H1 (cell line): ENCODE measurements at regions not wholly inside any gene's neighbourhood (a gene's known extent, or its start where the extent isn't known, plus 50 kb on each side); places are given as distances from the start of the nearest gene placed in this dataset.
"Not testable (repeated sequence)": the region's sequence is repeated elsewhere in the genome, so short reads cannot be mapped to it uniquely, and the experiment has no call there.

Source experiments
- CTCF ChIA-PET: fragments of 300-600 bp; sonication (Branson Sonifier 250); formaldehyde crosslinking; loops from one replicate; lab custom pipeline; 2021; ENCODE audit not compliant: partially characterized antibody; lab: Charles Lee
- POLR2A ChIA-PET: fragments of 300-600 bp; sonication (Branson Sonifier 250); formaldehyde crosslinking; loops from one replicate; lab custom pipeline; 2021; ENCODE audit warnings: inconsistent platforms; ENCODE audit not compliant: partially characterized antibody; lab: Charles Lee
- DNase-seq, 2 experiments: peaks; one replicate each; pipeline versions ENCODE4 v3.0.0 to v3.0.0-alpha.2; 2010 to 2022; ENCODE audit warnings: low spot score in 2 of 2, low read depth in 1 of 2, mixed read lengths in 1 of 2
- FAIRE-seq: peaks from 2 replicates; lab custom pipeline; 2011; peaks lifted over from hg19 to GRCh38; lab: Jason Lieb, UNC
- H2AFZ ChIP-seq: 2 replicates; pipeline ENCODE4 v1.8.1; 2012; ENCODE audit warnings: low read length, inconsistent platforms
- H2AK5ac ChIP-seq: 2 replicates; pipeline ENCODE4 v1.6.1; 2013; ENCODE audit warnings: low read depth, low read length
- H2BK120ac ChIP-seq: replicated peaks from 2 replicates; pipeline ENCODE3; 2013; ENCODE audit warnings: low read depth, low read length, inconsistent platforms
- H2BK12ac ChIP-seq: 2 replicates; pipeline ENCODE4 v1.6.1; 2013; ENCODE audit warnings: low read depth, low read length
- H2BK15ac ChIP-seq: 2 replicates; pipeline ENCODE4 v1.6.1; 2013; ENCODE audit warnings: low read length
- H2BK20ac ChIP-seq: 2 replicates; pipeline ENCODE4 v1.6.1; 2013; ENCODE audit warnings: low read length
- H2BK5ac ChIP-seq: 2 replicates; pipeline ENCODE4 v1.6.1; 2013; ENCODE audit warnings: low read depth, low read length
- H3K14ac ChIP-seq: 2 replicates; pipeline ENCODE4 v1.6.1; 2013; ENCODE audit warnings: inconsistent platforms; ENCODE audit not compliant: insufficient read length
- H3K18ac ChIP-seq: 2 replicates; pipeline ENCODE4 v1.6.1; 2013; ENCODE audit warnings: low read length; ENCODE audit errors: extremely low read depth
- H3K23ac ChIP-seq: 2 replicates; pipeline ENCODE4 v1.6.1; 2013; ENCODE audit warnings: inconsistent platforms; ENCODE audit not compliant: insufficient read length
- H3K23me2 ChIP-seq: 2 replicates; pipeline ENCODE4 v1.6.1; 2013; ENCODE audit warnings: low read depth, low read length
- H3K27ac ChIP-seq: 2 replicates; pipeline ENCODE4 v1.6.1; 2011; ENCODE audit warnings: low read depth, low read length, inconsistent platforms
- H3K27me3 ChIP-seq, 4 experiments: replicated peaks in 1 of 4; 1 replicate in 1 of 4; 2 replicates in 3 of 4; pipeline versions ENCODE4 v1.6.1 to v1.8.1; 2011 to 2013; ENCODE audit warnings: low read length in 3 of 4, mild to moderate bottlenecking in 3 of 4, inconsistent platforms in 2 of 4, mixed read lengths in 2 of 4, moderate library complexity in 1 of 4; ENCODE audit not compliant: control insufficient read depth in 3 of 4, insufficient read depth in 3 of 4; ENCODE audit errors: extremely low read depth in 1 of 4
- H3K36me3 ChIP-seq, 4 experiments: 2 replicates each; pipeline versions ENCODE4 v1.6.1 to v1.8.1; 2011 to 2013; ENCODE audit warnings: mild to moderate bottlenecking in 4 of 4, low read length in 3 of 4, moderate library complexity in 2 of 4, control low read depth in 1 of 4, inconsistent platforms in 1 of 4; ENCODE audit not compliant: insufficient read depth in 4 of 4, control insufficient read depth in 2 of 4
- H3K4ac ChIP-seq: replicated peaks from 2 replicates; pipeline ENCODE3; 2013; ENCODE audit warnings: low read length, low read depth, mixed read lengths, inconsistent platforms; ENCODE audit not compliant: insufficient read length
- H3K4me1 ChIP-seq, 4 experiments: replicated peaks in 1 of 4; 1 replicate in 1 of 4; 2 replicates in 3 of 4; pipeline versions ENCODE4 v1.6.1 to v1.8.1; 2011 to 2013; ENCODE audit warnings: low read length in 3 of 4, inconsistent platforms in 2 of 4, mixed read lengths in 1 of 4; ENCODE audit not compliant: insufficient read depth in 4 of 4, control insufficient read depth in 3 of 4
- H3K4me2 ChIP-seq, 2 experiments: 2 replicates each; pipeline versions ENCODE4 v1.6.1 to v1.8.1; 2011 to 2013; ENCODE audit warnings: low read depth in 2 of 2, low read length in 2 of 2, control low read depth in 1 of 2, inconsistent platforms in 1 of 2, mild to moderate bottlenecking in 1 of 2; ENCODE audit not compliant: insufficient read depth in 1 of 2
- H3K4me3 ChIP-seq, 4 experiments: fragments of 200-600, 300-600 bp in 1 of 4; sonication (generic), shearing (Covaris generic), sonication (Bioruptor Twin) in 1 of 4; 2 replicates each; pipeline versions ENCODE4 v1.5.1 to v1.8.1; 2011 to 2016; ENCODE audit warnings: low read length in 4 of 4, low read depth in 3 of 4, control low read depth in 2 of 4, inconsistent platforms in 2 of 4, mild to moderate bottlenecking in 2 of 4, mixed read lengths in 1 of 4, moderate library complexity in 1 of 4; ENCODE audit not compliant: insufficient read depth in 2 of 4; ENCODE audit errors: extremely low read depth in 1 of 4
- H3K56ac ChIP-seq: replicated peaks from 2 replicates; pipeline ENCODE3; 2013; ENCODE audit warnings: low read depth, mild to moderate bottlenecking, mixed read lengths, low read length, inconsistent platforms; ENCODE audit not compliant: insufficient read length
- H3K79me1 ChIP-seq: 2 replicates; pipeline ENCODE4 v1.6.1; 2013; ENCODE audit warnings: low read depth, low read length, control low read depth
- H3K79me2 ChIP-seq, 2 experiments: 2 replicates each; pipeline versions ENCODE4 v1.6.1 to v1.8.1; 2012 to 2013; ENCODE audit warnings: low read length in 2 of 2, mild to moderate bottlenecking in 2 of 2, inconsistent platforms in 1 of 2; ENCODE audit not compliant: insufficient read depth in 2 of 2, control insufficient read depth in 1 of 2
- H3K9ac ChIP-seq, 4 experiments: replicated peaks in 1 of 4; 1 replicate in 1 of 4; 2 replicates in 3 of 4; pipeline versions ENCODE4 v1.6.1 to v1.8.1; 2011 to 2013; ENCODE audit warnings: low read depth in 3 of 4, low read length in 3 of 4, control low read depth in 2 of 4, mild to moderate bottlenecking in 2 of 4, moderate library complexity in 2 of 4, inconsistent platforms in 1 of 4; ENCODE audit errors: extremely low read depth in 1 of 4
- H3K9me3 ChIP-seq, 2 experiments: 2 replicates each; pipeline versions ENCODE4 v1.6.1 to v1.8.1; 2012 to 2013; ENCODE audit warnings: mild to moderate bottlenecking in 2 of 2, moderate library complexity in 2 of 2, control low read depth in 1 of 2, inconsistent platforms in 1 of 2, low read depth in 1 of 2, low read length in 1 of 2, mixed read lengths in 1 of 2; ENCODE audit not compliant: insufficient read depth in 2 of 2
- H4K20me1 ChIP-seq, 2 experiments: replicated peaks in 1 of 2; 2 replicates each; pipeline versions ENCODE3 to v1.8.1; 2011 to 2013; ENCODE audit warnings: inconsistent platforms in 2 of 2, low read length in 2 of 2, mild to moderate bottlenecking in 1 of 2; ENCODE audit not compliant: insufficient read depth in 2 of 2, control insufficient read depth in 1 of 2
- H4K5ac ChIP-seq: 2 replicates; pipeline ENCODE4 v1.6.1; 2013; ENCODE audit warnings: low read length, low read depth, mixed read lengths, inconsistent platforms; ENCODE audit not compliant: insufficient read length
- H4K8ac ChIP-seq: 2 replicates; pipeline ENCODE4 v1.8.0; 2013; ENCODE audit warnings: mild to moderate bottlenecking, moderate library complexity, low read length, inconsistent platforms; ENCODE audit not compliant: insufficient read depth; ENCODE audit errors: extremely low read depth
- H4K91ac ChIP-seq: replicated peaks from 2 replicates; pipeline ENCODE3; 2013; ENCODE audit warnings: low read length, mixed read lengths, inconsistent platforms; ENCODE audit not compliant: insufficient read length
- WGBS, 2 experiments: shearing (Covaris generic) in 1 of 2; methylation state at CpG; one replicate each; pipeline versions ENCODE4 v1.1.6 to v1.1.7; 2013 to 2015; ENCODE audit warnings: low lambda C conversion rate in 2 of 2, mixed read lengths in 2 of 2, inconsistent platforms in 1 of 2, low coverage in 1 of 2, missing lambda C conversion rate in 1 of 2; ENCODE audit not compliant: insufficient replicate concordance in 2 of 2, insufficient coverage in 1 of 2, insufficient read length in 1 of 2; ENCODE audit errors: extremely low coverage in 1 of 2, missing lambda C conversion rate in 1 of 2; 5-methylcytosine and 5-hydroxymethylcytosine counted together

GRCh38 chr6:11299421-11299784 lies 66.9 kb upstream of the NEDD9 start:
- H3K4me3 ChIP-seq, H3K4me1 ChIP-seq, H4K8ac ChIP-seq, DNase-seq, H3K4me2 ChIP-seq, H2AK5ac ChIP-seq, H3K23me2 ChIP-seq, H3K14ac ChIP-seq, H2BK20ac ChIP-seq, H3K18ac ChIP-seq, H3K79me2 ChIP-seq, FAIRE-seq, H4K20me1 ChIP-seq, H3K27me3 ChIP-seq, H2BK12ac ChIP-seq, H3K27ac ChIP-seq, H2BK120ac ChIP-seq, H3K56ac ChIP-seq, H3K23ac ChIP-seq, POLR2A ChIA-PET, H3K79me1 ChIP-seq, H3K4ac ChIP-seq, H3K9ac ChIP-seq, H3K36me3 ChIP-seq, H4K91ac ChIP-seq, H4K5ac ChIP-seq, H2BK15ac ChIP-seq: not testable (repeated sequence)
- Histone ChIP-seq H2BK5ac (peak overlapping the region; percentile 54; the same call in 1 of the 2 replicates), H3K9me3 (0 out of 4 replicates have a peak, but pooled peaks cover 0 to 12% of the 10 kb centered on the region in 2 experiments), H2AFZ (peak overlapping the region; percentile 95; the same call in 1 of the 2 replicates)
- 76% methylated on average over 5 of the region's 5 CpGs; no CpG with 5 or more reads in 1 of the 2 experiments for WGBS, 2 experiments
- CTCF ChIA-PET: interaction anchor here (1.6 kb wide), 1 partner anchor 120 kb away, joined by 3 read pairs; no protein-coding TSS in a partner anchor
